HG02588 (cell line): ENCODE measurements at regions not wholly inside any gene's neighbourhood (a gene's known extent, or its start where the extent isn't known, plus 50 kb on each side); places are given as distances from the start of the nearest gene placed in this dataset.
A peak's percentile ranks its signal among the peaks of the same experiment; 100 is the strongest.
"Not testable (repeated sequence)": the region's sequence is repeated elsewhere in the genome, so short reads cannot be mapped to it uniquely, and the experiment has no call there.

Source experiments
- ATAC-seq: cut with Tn5 transposase; IDR thresholded peaks from one replicate; pipeline ENCODE4 v1.9.1; 2021; ENCODE audit warnings: mild to moderate bottlenecking, moderate library complexity; ENCODE audit not compliant: unreplicated experiment

DNA sequence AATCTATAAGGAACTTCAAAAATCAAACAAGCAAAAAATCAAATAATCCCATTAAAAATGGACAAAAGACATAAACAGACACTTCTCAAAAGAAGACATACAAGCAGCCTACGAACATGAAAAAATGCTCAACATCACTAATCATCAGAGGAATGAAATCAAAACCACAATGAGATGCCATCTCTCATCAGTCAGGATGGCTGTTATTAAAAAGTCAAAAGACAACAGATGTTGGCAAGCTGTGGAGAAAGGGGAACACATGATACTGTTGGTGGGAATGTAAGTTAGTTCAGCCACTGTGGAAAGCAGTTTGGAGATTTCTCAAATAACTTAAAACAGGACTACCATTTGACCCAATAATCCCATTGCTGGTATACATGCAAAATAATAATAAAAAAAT, 226.4 kb downstream of the S1PR1 start:
- no peak for ATAC-seq

- ATAC-seq, result no peak
These were observed 229.1 kb downstream of the S1PR1 start for GRCh38 chr1:101465941-101466340.

DNA sequence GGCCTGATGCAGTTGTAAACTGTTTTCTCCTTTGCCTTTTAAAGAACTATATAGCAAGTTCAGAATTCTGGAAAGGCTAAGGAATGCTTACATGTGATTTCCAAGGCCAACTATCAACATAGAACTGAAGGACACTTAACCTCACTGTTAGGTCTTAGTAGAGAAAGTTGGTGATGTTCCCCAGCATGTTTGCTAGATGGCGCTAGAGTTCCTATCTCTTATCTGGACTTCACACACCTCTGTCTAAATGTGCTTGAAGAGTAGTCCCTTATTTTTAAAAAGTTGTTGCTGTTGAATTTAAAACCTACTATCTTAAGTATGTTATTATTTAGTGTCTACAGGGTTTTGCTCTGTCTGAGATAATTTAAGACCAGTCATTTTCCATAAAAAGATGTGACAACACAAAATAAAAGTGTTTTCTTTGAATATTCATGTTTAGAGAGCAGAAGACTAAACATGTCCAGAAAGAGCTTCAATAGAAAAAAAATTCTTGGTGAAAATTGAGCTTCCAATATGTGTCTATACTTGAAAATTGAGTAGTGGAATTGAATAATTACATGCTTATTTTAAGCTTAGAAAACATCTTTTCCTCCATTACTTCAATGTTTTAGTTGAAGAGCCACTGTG, 237.3 kb downstream of the S1PR1 start:
- no peak for ATAC-seq

DNA sequence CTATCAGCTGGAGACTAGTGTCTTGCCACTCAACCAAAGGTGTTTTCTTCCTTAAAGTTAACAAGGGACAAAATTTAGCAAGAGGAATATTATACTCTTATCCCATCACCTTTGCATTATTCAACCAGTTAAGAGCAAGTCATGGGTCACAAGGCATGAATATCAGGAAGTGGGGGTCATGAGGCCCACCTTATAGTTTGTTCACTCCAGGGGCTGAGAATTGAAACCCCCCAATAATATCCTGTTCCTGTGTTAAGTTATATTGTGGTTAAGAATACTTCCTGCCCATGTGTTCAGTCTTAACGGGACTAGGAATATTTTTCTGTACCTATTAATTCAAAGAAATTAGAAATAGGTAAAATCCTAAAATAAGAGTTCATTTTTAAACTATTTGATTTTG, 239.7 kb downstream of the S1PR1 start:
- ATAC-seq, result no peak

- no peak for ATAC-seq
These were observed 243.1 kb downstream of the S1PR1 start for GRCh38 chr1:101479945-101480344.

GRCh38 chr1:101482306-101482705, 245.5 kb downstream of the S1PR1 start:
- ATAC-seq, result no peak

- ATAC-seq, result no peak
These were observed 247.3 kb downstream of the S1PR1 start for GRCh38 chr1:101483982-101484688.

- no peak for ATAC-seq
These were observed 248.0 kb downstream of the S1PR1 start for GRCh38 chr1:101484689-101485338.

GRCh38 chr1:101485712-101486111, 248.9 kb downstream of the S1PR1 start:
- ATAC-seq, result no peak

DNA sequence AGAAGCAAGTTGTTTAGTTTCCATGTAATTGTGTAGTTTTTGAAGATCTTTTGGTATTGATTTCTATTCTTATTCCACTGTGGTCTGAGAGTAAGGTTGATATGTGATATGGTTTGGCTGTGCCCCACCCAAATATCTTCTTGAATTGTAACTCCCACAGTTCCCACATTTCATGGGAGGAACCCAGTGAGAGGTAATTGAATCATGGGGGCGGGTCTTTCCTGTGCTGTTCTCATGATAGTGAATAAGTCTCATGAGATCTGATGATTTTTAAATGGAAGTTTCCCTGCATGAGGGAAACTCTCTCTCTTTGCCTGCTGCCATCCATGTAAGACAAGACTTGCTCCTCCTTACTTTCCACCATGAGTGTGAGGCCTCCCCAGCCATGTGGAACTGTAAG, 255.3 kb downstream of the S1PR1 start:
- not testable (repeated sequence) for ATAC-seq

GRCh38 chr1:101493920-101494319, 257.1 kb downstream of the S1PR1 start:
- ATAC-seq, result not testable (repeated sequence)

GRCh38 chr1:101496109-101496508, 259.3 kb downstream of the S1PR1 start:
- no peak for ATAC-seq

GRCh38 chr1:101497881-101498559, 261.2 kb downstream of the S1PR1 start:
- ATAC-seq, result no peak

DNA sequence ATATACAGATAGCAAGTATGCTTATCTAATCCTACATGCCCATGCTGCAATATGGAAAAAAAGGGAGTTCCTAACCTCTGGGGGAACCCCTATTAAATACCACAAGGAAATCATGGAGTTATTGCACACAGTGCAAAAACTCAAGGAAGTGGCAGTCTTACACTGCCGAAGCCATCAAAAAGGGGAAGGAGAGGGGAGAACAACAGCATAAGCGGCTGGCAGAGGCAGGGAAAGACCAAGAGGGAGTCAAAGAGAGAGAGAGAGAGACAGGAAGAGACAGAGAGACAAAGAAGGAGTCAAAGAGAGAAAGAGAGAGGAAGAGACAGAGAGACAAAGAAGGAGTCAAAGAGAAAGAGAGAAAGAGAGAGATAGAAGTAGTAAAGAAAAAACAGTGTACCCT, 267.3 kb downstream of the S1PR1 start:
- not testable (repeated sequence) for ATAC-seq

DNA sequence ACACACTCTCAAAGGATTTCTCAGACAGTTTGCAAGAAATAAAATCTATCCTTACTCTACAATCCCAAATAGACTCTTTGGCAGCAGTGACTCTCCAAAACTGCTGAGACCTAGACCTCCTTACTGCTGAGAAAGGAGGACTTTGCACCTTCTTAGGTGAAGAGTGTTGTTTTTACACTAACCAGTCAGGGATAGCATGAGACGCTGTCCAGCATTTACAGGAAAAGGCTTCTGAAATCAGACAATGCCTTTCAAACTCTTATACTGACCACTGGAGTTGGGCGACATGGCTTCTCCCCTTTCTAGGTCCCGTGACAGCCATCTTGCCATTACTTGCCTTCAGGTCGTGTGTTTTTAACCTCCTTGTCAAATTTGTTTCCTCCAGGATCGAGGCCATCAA, 268.4 kb downstream of the S1PR1 start:
- not testable (repeated sequence) for ATAC-seq

GRCh38 chr1:101506541-101507164, 269.8 kb downstream of the S1PR1 start:
- peak; percentile 81 for ATAC-seq

- ATAC-seq, result no peak
These were observed 270.7 kb downstream of the S1PR1 start for GRCh38 chr1:101507547-101507971.

DNA sequence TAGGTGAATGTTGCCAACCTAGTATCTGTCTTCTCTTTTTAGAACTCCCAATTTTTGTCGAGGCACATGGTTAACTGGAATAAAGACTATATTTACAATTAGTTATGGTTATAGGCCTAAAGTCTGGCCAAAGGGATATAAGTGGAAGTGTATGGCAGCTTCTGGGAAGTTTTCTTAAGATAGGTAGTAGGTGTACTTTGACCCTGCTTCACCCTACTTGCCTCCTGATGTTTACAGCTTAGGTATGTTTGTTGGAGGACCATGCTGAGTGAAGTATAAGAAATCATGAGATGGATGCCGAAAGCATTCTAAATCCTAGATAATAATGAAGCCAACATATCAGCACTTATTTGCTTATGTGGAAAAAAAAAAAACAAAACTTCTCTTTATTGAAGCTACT, 272.1 kb downstream of the S1PR1 start:
- ATAC-seq, result no peak

DNA sequence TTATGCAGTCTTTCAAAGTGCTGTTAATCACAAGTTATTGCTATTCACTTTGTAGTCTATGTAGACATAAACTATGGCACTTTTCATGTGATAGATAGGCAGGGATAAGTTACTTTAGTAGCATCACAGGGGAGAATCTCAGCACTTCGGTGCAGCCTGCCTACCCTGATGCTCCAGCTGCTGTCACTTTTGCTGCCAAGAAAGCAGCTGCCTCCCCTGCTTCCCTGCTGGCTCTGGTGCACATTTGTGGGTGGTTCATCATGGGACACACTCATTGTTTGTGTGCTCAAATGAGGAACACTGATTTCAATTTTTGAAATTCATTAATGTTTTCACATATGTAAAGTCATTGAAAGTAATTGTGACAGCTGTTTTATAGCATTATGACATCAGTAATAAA, 272.6 kb downstream of the S1PR1 start:
- no peak for ATAC-seq

DNA sequence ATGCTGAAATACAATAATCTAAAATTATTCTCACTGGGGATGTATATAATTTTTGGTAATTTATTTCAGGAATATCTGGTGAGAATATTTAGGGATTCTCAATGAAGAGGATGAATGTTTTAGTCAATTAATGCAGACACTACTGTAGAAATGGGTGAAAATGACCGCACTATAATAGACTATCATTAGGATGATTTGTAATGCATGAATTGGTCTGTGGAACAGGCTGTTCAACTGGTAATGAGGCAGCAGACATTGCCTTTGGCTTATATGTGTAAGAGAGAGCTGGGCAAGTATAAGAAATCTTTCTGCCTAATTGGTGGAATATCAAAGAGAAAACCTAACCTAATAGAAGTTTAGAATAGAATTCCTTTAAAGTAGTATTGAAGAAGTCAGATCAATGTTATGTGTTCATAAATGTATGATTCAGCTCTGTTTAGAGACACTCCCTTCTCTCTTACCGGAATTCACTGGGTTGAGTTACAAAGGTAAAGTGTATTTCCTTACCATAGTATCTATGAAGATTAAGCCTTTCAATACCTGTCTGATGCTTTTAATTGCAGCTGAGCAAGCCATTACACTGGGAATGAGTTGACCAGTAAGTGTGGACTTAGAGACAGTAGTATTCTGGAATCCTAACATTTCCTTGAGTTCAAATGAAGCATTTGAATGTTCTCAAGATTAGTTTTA, 274.5 kb downstream of the S1PR1 start:
- ATAC-seq, result no peak

GRCh38 chr1:101520302-101520701, 283.5 kb downstream of the S1PR1 start:
- peak; percentile 92 for ATAC-seq
